SKM-1 (cell line): ENCODE measurements at regions not wholly inside any gene's neighbourhood (a gene's known extent, or its start where the extent isn't known, plus 50 kb on each side); places are given as distances from the start of the nearest gene placed in this dataset.
"Not testable (repeated sequence)": the region's sequence is repeated elsewhere in the genome, so short reads cannot be mapped to it uniquely, and the experiment has no call there.

Experiments used
- DNase-seq: peaks from one replicate; lab custom pipeline; 2025; ENCODE audit not compliant: unreplicated experiment; lab: John Stamatoyannopoulos, UW

GRCh38 chr5:120813551-120813950 is 349.5 kb downstream of the PRR16 start:
- no peak for DNase-seq

- peak; percentile 6 for DNase-seq
Measured at GRCh38 chr5:120817044-120817985, 353.2 kb downstream of the PRR16 start.

- no peak for DNase-seq
Measured at GRCh38 chr5:120818128-120818527, 354.0 kb downstream of the PRR16 start.

DNA sequence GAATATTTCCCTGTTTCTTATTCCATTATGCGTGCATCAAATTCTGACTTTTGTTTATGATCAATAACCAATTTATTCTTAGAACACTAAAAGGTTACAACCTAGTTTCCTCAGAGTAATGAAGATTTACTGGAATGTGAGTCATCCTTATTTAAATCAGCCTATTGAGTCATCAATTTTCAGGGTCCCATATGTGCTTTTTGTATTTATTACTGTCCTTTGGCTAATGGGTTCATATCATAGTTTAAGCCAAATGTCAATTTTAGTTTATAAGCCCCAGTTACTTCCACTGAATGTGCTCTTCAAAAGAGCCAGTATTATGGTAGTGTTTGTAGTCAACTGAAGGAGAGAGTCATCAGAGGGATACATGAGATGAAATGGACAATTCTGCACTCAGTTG is 359.2 kb downstream of the PRR16 start:
- DNase-seq, result no peak

GRCh38 chr5:120831646-120832045 is 367.5 kb downstream of the PRR16 start:
- DNase-seq, result not testable (repeated sequence)

DNA sequence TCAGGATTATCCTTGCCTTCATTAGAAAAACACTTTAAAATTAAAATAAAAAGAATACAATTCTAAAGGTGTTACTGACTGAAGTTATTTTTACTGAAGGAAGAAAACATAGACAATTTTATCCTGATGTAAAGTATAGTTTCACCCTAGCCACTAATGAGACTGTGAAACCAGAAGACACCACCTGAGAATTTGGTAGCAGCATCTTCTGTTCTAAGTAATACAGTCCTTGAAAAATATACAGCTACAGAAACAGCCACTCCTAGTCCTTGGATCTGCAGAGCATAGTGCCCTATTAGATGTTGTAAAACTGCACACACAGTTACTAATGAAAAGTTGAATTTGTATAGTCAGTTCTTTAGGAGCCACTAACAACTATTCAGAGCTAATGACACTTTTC is 377.7 kb downstream of the PRR16 start:
- no peak for DNase-seq

- no peak for DNase-seq
Measured at GRCh38 chr5:120843390-120843980, 379.4 kb downstream of the PRR16 start.

DNA sequence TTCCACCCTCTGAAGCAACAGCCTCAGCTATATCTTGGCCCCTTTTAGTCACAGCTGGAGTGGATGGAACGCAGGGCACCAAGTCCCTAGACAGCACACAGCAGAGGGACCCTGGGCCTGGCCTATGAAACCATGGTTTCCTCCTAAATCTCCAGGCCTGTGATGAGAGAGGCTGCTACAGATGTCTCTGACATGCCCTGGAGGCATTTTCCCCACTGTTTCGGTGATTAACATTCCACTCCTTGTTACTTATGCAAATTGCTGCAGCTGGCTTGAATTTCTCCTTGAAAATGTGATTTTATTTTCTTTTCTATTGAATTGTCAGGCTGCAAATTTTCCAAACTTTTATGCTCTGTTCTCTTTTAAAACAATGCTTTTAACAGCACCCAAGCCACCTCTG is 384.8 kb downstream of the PRR16 start:
- no peak for DNase-seq

DNA sequence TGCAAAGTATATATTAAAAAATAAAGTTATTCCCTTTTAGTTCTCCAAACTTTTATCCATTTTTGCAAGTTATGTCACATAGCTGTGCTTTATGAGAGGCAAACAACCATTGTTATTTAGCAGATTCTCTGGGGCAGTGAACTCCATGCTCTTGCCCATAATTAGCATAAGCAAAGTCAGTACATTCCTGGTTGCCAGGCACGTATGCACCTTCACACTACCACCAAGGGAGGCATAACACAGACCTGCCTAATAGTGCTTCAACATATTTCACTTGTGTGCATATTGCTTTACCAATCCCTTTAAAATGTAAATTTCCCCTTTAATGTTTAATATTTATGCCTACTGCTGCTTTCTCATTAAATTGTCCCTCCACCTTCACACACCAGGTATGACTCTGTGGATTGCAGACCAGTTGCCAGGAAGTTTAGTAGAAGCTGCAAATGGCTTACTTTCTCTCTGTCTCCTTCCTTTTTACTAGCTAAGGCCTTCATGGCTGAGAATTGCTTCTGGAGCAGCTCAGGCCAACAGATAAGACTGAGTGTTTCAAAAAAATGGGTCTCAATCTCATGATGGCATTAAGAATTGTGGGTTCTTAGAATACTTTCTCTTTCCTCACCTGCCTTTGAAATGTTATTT is 388.2 kb downstream of the PRR16 start:
- no peak for DNase-seq

- DNase-seq, result no peak
Measured at GRCh38 chr5:120866997-120867396, 402.9 kb downstream of the PRR16 start.

GRCh38 chr5:120869831-120870230 is 405.7 kb downstream of the PRR16 start:
- DNase-seq, result no peak

DNA sequence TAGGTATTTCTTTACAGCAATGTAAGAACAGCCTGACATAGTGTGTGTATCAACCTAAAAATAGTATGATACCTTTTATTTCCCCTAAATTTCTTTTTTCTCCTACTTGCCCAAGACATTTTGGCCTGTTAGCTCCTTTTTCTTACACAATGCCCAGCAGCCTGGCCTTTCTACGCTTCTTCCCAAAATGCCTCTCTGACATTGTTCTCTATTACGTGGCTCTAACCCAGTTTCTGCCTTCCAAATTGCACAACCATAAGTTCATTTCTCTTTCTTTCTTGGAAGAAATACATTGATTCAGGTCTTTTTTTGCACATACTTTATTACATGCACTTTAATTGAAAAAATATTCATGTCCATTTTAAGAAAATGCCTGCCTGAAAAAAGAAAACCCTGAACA is 408.2 kb downstream of the PRR16 start:
- DNase-seq, result no peak

DNA sequence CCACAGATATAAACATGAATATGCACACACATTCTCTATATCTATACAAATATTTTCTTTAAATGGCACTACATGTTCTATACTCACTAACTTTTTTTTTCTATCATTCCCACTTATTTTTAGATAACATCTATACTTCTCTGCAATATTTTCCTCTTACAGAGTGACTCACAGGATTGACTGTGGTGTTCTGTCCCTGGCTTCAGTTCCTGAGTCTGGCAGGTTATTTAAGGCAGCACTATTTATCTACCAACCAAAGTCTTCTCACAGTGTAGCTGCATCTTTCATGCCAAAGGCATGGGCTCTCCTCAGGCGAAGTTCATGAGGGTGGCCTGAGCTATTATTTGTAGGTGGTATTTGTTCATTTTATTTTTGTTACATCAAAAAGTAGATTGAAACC is 409.0 kb downstream of the PRR16 start:
- DNase-seq, result no peak

- DNase-seq, result no peak
Measured at GRCh38 chr5:120874081-120874862, 410.2 kb downstream of the PRR16 start.

- no peak for DNase-seq
Measured at GRCh38 chr5:120882038-120882775, 418.1 kb downstream of the PRR16 start.

GRCh38 chr5:120886351-120886860 is 422.3 kb downstream of the PRR16 start:
- DNase-seq, result no peak

DNA sequence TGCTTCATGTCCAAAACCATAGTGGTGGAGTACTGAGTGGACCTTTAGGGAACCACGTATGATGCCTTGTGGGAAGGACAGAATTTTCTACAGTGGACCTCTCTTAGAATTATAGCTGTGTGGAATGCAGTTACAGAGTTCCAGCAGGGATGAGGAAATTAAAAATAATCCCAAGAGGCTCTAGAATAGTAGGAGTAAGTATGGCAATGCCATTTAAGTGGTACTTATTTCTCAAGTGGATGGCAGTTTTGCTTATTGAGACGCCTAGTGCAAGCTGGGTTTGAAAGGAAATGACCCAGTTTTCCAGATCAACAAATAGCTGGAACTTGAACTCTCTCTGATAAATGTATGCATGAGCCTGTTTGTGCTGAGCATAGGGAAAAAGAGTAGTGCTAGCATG is 431.6 kb downstream of the PRR16 start:
- no peak for DNase-seq

- no peak for DNase-seq
Measured at GRCh38 chr5:120901199-120901598, 437.1 kb downstream of the PRR16 start.

DNA sequence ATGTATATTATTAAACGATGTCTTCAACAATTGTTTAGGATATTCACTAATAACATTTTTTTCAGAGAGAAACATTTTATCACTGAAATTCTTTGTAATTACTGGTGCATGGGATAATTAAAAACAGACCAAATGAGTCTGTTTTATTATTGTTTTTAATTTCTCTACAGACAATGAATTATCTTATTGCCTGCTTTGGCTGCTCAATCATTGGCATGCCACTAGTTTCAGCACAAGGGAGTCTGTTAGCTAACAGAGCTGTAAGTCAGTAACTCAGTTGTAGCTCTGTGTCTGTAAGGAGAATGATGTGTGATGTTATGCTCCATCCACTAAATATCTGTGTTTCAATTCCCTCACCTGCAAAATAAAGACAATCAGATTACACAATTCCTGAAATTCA is 443.9 kb downstream of the PRR16 start:
- DNase-seq, result no peak

GRCh38 chr5:120910629-120911028 is 446.5 kb downstream of the PRR16 start:
- DNase-seq, result no peak
